GM19452 (cell line): ENCODE measurements at regions not wholly inside any gene's neighbourhood (a gene's known extent, or its start where the extent isn't known, plus 50 kb on each side); places are given as distances from the start of the nearest gene placed in this dataset.
"Not testable (repeated sequence)": the region's sequence is repeated elsewhere in the genome, so short reads cannot be mapped to it uniquely, and the experiment has no call there.

Source experiments
- ATAC-seq: cut with Tn5 transposase; IDR thresholded peaks from one replicate; pipeline ENCODE4 v1.9.1; 2021; ENCODE audit not compliant: unreplicated experiment

GRCh38 chr2:156915332-156915731 is 342.2 kb upstream of the GALNT5 start:
- ATAC-seq: no peak

DNA sequence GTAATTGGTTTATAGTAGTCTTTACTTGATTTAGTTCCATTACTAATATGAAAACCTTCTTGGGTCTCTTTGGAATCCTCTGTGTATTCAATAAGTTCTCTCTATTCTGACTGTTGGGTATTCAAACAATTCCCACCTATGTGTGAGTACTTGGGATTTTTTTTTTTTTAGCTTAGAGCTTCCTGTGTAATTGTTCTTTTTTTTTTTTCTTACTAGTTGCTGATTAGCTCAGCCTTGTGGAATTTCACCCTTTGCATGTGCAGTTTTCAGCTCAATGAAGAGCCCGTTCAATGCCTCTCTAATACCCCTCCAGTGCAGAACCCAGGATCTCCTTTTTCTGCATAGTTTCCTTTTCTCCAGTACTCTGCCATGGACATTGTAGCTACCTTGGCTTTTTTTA is 339.1 kb upstream of the GALNT5 start:
- no peak for ATAC-seq

GRCh38 chr2:156930423-156930822 is 327.1 kb upstream of the GALNT5 start:
- no peak for ATAC-seq

DNA sequence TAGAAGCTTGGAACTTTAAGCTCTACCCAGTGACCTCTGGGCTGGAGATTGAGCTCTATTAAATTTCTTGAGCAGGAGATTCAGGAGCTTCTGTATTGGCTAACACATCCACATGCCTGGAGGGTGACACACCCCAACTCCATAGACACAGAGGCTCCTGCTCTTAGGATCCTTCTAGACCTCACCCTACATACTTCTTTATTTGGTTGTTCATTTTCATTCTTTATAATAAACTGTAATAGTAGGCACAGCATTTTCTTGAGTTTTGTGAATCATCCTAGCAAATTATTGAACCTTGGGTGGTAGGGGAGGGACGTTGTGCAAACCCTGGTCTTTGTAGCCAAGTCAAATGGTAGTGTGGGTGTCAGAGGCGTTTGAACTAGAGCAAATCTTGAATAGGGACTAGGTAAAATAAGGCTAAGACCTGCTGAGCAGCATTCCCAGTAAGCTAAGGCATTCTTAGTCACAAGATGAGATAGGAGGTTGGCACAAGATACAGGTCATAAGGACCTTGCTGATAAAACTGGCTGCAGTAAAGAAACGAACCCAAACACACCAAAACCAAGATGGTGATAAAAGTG is 323.8 kb upstream of the GALNT5 start:
- ATAC-seq: no peak

DNA sequence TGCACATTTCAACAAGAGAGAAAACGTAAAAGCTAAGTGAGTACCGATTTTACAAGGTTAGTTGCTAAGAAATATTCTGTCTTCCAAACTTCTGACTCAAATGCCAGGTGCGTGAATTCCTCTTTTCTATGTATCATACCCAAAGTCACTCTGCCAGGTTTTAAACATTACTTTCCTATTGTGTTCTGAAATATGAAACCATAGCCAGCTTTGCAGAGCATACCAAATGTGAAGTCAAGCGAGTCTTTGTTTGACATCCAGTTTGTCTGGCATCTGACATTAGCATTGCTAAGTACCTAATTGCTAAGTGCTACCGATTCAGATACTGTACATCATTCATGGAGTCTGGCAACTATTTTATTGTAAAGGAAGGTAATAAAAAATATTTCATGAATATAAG is 321.9 kb upstream of the GALNT5 start:
- no peak for ATAC-seq

GRCh38 chr2:156937430-156937829 is 320.1 kb upstream of the GALNT5 start:
- ATAC-seq: no peak

DNA sequence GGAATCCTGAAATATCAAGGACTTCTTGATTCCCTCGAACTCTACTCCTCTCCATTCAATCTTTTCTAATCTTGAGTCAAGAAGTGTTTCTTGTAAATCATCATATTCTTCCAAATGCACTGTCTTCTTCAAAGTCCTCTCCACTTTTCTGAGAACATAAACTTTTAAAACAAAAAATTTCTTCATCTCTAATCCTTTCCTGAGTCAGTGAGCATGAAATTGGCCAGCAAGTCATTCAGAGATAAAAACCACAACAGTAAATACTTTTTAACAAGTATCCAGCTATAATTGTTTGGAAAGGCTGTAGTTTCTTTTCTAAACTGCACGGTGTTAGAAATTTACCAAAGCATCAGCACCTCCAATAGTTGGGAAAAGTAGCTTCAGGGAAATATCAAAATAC is 312.6 kb upstream of the GALNT5 start:
- no peak for ATAC-seq

DNA sequence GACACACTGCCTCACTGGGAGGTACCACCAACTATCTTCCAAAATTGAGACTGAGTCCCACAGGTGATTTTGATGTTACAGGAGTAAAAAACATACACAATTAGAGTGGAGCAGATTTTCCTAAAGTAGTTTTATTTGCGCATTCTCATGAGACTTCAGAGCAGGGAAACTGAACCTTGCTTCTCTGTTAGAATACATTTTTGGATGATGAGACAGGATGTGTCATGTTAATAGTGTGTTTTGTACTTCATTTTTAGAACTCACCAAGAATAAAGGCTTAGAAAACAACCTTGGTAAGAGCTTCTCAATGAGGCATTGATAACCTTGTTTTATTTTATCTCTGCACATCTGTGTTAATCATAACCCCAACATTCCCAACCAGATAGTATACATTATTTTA is 310.2 kb upstream of the GALNT5 start:
- no peak for ATAC-seq

DNA sequence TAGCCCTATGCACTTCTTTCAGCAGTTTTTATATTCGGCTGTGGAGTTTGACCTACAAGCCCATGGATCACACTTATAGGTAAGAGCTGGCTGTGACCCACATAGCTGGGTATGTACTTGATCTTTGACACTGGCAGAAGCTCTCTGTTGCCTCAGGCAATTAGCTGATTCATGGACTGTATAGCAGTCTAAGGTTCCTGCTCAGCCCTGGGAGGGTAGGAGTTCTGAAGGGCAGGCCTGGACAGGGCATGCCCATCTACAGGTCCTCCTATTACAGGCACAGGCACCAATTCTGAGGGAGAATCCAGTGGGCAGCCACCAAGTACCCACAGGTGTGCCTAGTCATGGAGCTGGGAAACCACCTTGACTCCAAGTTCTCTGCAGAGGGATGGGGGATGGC is 301.8 kb upstream of the GALNT5 start:
- ATAC-seq: no peak

DNA sequence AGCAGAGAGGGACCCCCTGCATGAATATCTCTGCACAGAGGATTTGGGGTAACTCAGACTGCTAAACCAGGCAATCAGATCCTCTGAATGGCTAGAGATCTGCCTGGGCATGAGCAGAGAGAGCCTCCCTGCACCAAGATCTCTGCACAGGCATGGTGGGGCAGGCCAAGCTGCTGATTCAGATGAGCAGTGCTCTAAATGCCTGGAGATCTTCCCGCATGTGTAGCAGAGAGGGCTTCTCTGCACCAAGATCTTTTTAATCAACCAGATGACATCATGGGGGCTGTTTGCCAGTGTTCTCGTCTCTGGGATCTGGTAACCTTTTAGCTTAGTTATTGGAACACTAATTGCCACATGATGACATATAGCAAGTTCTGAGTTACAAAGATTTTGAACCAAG is 301.3 kb upstream of the GALNT5 start:
- no peak for ATAC-seq

DNA sequence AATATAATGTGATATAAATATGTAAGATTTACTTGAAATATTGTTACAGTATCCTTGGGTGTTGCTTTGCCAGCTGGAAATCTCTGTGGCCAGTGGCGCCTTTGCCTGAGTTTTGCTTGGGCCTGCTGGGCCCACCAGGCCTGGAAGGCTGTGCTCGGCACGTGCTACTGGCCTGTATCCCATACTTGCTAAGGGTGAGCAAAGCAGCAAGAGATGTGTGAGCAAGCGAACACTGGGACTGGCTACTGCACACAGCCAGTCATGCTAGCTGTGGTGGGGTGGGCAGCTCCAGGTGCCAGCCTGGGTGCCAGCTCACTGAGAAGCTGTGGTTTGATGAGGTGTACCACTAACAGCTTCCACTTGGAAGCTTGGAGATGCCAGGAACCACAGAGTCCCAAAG is 299.1 kb upstream of the GALNT5 start:
- no peak for ATAC-seq

GRCh38 chr2:156959481-156959880 is 298.0 kb upstream of the GALNT5 start:
- ATAC-seq: no peak

DNA sequence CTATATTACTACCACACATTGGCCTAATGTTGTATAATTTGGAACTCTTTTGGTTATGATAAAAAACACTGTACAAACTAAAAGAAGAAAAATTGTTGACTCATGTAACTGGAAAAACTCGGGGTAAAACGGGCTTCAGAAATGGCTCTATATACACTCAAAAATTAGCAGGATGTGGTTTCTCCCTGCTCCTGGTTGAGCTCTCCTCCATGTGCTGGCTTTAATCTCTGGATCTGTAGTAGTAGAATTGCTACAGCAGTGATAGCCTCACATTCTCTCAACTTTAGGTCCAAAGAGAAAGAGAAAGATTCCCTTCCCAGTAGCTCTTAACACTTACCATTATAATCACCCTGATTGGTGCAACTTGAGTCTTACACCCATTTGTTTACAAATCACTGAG is 274.9 kb upstream of the GALNT5 start:
- no peak for ATAC-seq

DNA sequence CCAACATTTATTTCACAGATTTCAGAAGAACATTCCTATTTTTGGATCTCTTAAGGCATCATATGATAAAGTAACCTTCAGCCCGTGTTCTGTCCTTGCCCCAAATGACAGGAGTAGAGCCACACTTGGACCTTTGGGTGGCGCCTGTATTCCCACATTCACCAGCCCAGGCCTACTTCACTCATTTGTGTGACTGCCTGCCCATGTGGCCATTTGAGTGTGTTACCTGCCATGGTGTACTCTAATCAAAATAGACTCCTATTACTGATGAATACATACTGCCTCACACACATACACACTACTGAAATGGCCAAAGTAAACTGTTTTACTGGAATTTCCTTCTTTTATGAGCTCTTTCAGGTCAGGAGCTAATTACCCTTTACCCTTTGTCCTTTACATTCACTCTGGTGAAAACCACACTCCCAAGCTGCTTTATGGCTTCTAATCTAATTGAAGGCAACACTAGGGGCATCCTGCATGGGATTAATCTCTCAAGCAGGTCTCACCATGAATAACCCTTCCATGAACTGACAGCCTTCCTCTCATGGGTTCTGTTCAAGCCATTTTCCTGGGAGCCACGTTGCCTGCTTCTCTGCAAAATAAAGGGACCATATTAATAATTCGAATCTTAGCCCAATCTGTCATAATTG is 271.0 kb upstream of the GALNT5 start:
- no peak for ATAC-seq

DNA sequence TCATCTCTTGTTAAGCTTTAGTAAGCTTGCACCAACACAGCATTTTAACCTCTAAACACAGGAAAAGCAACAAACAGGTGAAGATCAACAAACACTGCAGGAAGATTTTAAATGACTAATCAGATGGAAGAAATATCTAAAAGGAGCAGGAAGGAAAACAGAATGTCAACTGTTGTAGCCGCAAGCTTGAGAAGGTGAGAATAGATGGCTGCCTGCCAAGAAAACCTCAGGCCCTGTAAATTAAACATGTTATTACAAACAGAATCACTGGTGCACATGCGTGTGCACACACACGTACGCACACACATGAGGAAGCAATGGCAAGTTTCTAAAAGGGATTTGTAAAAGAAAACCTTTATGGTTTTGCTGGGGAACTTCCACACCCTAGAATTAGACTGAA is 257.8 kb upstream of the GALNT5 start:
- ATAC-seq: no peak

GRCh38 chr2:157004789-157005188 is 252.7 kb upstream of the GALNT5 start:
- no peak for ATAC-seq

DNA sequence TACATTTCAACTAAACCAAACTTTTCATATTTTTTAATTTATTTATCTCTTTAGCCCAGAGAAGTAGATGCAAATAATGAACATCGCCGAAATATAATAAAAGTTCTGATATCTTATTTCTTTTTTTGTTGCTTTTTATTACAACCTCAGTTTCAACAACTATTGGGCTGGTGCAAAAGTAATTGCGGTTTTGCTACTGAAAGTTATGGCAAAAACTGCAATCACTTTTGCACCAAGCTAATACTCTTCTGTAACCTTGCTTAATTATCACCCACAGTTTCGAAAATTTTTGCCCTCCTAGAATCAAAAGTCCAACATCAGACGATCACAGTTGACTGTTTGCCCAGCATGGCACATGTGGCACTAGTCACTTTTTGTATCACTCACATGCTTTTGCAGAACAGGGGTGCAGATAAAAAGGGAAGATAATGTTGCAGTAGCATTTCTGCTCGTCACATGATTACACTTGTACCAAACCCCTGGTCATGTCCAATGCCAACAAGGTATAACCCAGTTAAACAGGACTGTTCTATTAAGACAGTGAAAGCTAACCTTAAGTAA is 242.4 kb upstream of the GALNT5 start:
- no peak for ATAC-seq

- not testable (repeated sequence) for ATAC-seq
These were observed 234.2 kb upstream of the GALNT5 start for GRCh38 chr2:157023264-157023663.

- ATAC-seq: no peak
These were observed 233.4 kb upstream of the GALNT5 start for GRCh38 chr2:157024129-157024528.

DNA sequence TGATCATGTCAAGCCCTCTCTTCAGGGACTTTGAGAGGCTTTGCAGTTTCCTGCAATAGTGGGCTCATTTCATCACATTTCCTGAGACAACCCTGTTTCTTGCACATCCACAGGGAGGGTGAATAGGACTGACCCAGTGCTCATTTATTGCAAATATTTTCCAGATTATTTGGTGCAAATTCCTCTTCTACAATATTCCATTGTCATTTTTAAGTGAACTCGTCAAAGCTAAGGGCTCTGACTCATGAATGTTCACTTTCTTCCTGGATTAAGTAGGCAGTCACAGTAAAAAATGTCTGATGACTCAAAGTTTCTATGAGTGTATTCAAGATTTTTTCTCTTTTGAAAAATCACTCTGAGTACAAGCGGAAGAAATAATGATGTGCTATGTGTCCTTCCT is 225.5 kb upstream of the GALNT5 start:
- no peak for ATAC-seq

DNA sequence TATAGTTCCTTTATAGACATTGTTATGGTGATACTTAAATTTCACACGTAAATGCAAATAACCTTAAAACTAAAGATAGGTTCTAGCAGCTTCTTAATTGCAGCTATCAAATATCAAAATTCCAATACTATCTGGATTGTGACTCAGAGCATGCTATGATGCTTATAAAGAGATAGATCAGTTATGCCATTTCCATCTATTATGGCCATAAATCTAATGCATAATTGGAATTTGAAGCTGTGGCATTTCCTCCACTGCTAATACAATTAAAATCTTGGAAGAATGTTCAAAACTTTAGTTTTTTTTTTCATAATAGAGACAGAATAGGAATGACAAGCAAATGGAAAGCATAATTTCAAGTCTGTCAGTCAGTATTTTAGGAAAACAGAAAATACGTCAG is 220.8 kb upstream of the GALNT5 start:
- no peak for ATAC-seq

DNA sequence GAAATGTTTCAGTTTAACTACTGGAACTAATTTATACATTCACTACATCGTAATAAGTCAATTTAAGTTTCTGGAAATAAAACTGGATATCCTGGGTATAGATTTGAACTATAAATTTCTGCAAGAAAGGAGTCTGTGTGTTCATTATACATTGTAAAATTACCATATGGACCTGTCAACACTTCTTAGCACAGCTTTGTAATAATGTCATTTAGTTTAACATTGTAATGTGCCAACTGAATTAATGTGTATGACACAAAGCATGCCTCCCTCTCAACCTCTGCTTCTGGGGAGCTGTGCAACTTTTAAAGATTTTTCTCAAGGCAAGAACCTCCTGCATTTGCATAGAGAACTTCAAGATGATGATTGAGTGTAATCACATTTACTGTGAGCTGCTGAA is 213.7 kb upstream of the GALNT5 start:
- no peak for ATAC-seq

DNA sequence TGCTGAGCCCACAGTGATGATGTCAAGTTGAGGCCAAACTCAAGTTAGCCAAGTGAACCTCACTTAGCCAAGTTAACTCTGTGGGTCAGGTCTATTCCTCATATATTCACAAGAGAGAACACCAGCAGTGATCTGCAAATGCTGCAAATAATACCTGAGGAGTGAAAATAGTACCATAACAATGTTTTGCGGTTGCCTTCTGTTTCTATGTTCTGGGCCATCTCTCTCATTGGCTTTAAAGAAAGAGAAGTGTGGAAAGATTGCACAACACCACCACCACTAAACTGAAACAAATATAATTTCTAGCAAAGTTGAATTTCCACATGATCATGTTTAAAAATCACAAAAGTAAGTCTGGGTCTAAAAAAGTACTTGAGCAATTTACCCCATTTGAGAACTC is 211.1 kb upstream of the GALNT5 start:
- ATAC-seq: no peak
